Tibial nerve (tissue), 4 donors: ENCODE measurements at regions not wholly inside any gene's neighbourhood (a gene's known extent, or its start where the extent isn't known, plus 50 kb on each side); places are given as distances from the start of the nearest gene placed in this dataset.

Experiments
- EP300 ChIP-seq, 2 donors: sonication (generic); formaldehyde crosslinking; IDR thresholded peaks; one replicate each; pipeline ENCODE4 v1.6.1; 2017; ENCODE audit warnings: antibody characterized with exemption in 2 of 2, mild to moderate bottlenecking in 1 of 2
- POLR2A ChIP-seq, 2 donors: fragments of 450-650 bp; IDR thresholded peaks; one replicate each; pipeline ENCODE4 v1.6.1; 2017; ENCODE audit warnings: antibody characterized with exemption in 2 of 2, mild to moderate bottlenecking in 2 of 2, moderate library complexity in 2 of 2
- TF ChIP-seq, protein P1 (sequence below), 5 experiments: fragments of 200-600 bp in 3 of 5; fragments of 450-650 bp in 2 of 5; sonication (generic) in 3 of 5; IDR thresholded peaks; one replicate each; pipeline ENCODE4 v1.5.1; 2016 to 2019; ENCODE audit warnings: antibody characterized with exemption in 5 of 5, mild to moderate bottlenecking in 3 of 5, moderate library complexity in 2 of 5

DNA sequence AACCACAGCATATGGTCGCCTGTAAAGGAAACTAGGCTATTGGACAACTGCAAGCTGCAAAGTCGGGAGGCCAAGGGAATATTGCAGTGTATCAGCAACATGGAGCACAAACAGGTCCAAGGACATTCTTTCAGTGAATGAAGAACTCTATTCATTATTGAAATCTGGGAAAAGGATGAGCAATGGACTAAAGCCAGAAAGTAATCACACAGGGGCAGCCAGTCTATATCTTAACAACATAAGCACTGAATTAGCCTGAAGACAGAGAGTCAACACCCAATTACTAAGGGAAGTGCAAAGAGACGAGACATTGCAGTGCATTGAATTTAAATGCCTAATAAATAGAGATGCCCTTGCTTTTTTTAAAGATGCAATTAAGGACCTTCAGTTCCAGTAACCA, 615.5 kb upstream of the SETBP1 start:
- no peak for TF ChIP-seq POLR2A (IDR thresholded peaks at IDR 0.05)
- TF ChIP-seq, protein P1, sequence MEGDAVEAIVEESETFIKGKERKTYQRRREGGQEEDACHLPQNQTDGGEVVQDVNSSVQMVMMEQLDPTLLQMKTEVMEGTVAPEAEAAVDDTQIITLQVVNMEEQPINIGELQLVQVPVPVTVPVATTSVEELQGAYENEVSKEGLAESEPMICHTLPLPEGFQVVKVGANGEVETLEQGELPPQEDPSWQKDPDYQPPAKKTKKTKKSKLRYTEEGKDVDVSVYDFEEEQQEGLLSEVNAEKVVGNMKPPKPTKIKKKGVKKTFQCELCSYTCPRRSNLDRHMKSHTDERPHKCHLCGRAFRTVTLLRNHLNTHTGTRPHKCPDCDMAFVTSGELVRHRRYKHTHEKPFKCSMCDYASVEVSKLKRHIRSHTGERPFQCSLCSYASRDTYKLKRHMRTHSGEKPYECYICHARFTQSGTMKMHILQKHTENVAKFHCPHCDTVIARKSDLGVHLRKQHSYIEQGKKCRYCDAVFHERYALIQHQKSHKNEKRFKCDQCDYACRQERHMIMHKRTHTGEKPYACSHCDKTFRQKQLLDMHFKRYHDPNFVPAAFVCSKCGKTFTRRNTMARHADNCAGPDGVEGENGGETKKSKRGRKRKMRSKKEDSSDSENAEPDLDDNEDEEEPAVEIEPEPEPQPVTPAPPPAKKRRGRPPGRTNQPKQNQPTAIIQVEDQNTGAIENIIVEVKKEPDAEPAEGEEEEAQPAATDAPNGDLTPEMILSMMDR (IDR thresholded peaks at IDR 0.05) = no peak
- no peak for TF ChIP-seq EP300 (IDR thresholded peaks at IDR 0.05)
